K562 (cell line): ENCODE measurements at regions not wholly inside any gene's neighbourhood (a gene's known extent, or its start where the extent isn't known, plus 50 kb on each side); places are given as distances from the start of the nearest gene placed in this dataset.

Source experiments
- CTCF ChIP-seq, 3 experiments: IDR thresholded peaks in 2 of 3; conservative IDR thresholded peaks in 1 of 3; 2 replicates each; pipeline ENCODE4 v1.5.1; 2011 to 2012; ENCODE audit warnings: low read length in 3 of 3, mild to moderate bottlenecking in 3 of 3, control low read depth in 2 of 3, improper control_type of control experiment in 1 of 3, inconsistent platforms in 1 of 3, low read depth in 1 of 3, mixed read lengths in 1 of 3, moderate library complexity in 1 of 3; ENCODE audit not compliant: insufficient read depth in 2 of 3
- CTCFL ChIP-seq: IDR thresholded peaks from 2 replicates; pipeline ENCODE4 v1.6.1; 2011; ENCODE audit warnings: borderline replicate concordance, low read depth, mild to moderate bottlenecking, moderate library complexity, low read length; ENCODE audit not compliant: insufficient read depth, poor library complexity, severe bottlenecking
- FOXA1 ChIP-seq: fragments of 450-650 bp; IDR thresholded peaks from 2 replicates; pipeline ENCODE4 v1.6.1; 2016; ENCODE audit warnings: mild to moderate bottlenecking, borderline replicate concordance
- FOXJ3 ChIP-seq: sonication (generic); formaldehyde crosslinking; IDR thresholded peaks from 2 replicates; pipeline ENCODE4 v1.4.0; 2020; ENCODE audit warnings: mild to moderate bottlenecking, missing genetic modification reagents
- FOXK1 ChIP-seq: sonication (generic); formaldehyde crosslinking; IDR thresholded peaks from 2 replicates; pipeline ENCODE4 v1.8.0; 2022; ENCODE audit warnings: missing genetic modification reagents, mild to moderate bottlenecking, borderline replicate concordance
- HMGXB4 ChIP-seq: sonication (generic); formaldehyde crosslinking; IDR thresholded peaks from 2 replicates; pipeline ENCODE4 v1.8.1; 2023; ENCODE audit warnings: mild to moderate bottlenecking, missing genetic modification reagents
- MAFK ChIP-seq: IDR thresholded peaks from 2 replicates; pipeline ENCODE4 v1.6.1; 2011; ENCODE audit warnings: low read length, improper control_type of control experiment
- POLR2A ChIP-seq: fragments of 450-650 bp; conservative IDR thresholded peaks from 2 replicates; pipeline ENCODE4 v1.6.1; 2016
- SMC3 ChIP-seq: conservative IDR thresholded peaks from 2 replicates; pipeline ENCODE4 v1.6.1; 2011; ENCODE audit warnings: low read depth, low read length, improper control_type of control experiment; ENCODE audit not compliant: insufficient read depth
- TSHZ1 ChIP-seq: fragments of 250-450 bp; sonication (Bioruptor Pico); IDR thresholded peaks from 2 replicates; pipeline ENCODE4 v1.4.0; 2020; ENCODE audit warnings: mild to moderate bottlenecking, moderate library complexity
- ZFP30 ChIP-seq: fragments of 250-450 bp; sonication (Bioruptor Pico); IDR thresholded peaks from 2 replicates; pipeline ENCODE4 v1.8.0; 2022; ENCODE audit warnings: moderate library complexity, mild to moderate bottlenecking, inconsistent platforms, borderline replicate concordance
- ZNF274 ChIP-seq: IDR thresholded peaks from 2 replicates; pipeline ENCODE4 v1.6.1; 2011; ENCODE audit warnings: low read depth, mild to moderate bottlenecking, low read length, moderate library complexity, borderline replicate concordance
- TF ChIP-seq, protein P1 (sequence below): fragments of 450-650 bp; IDR thresholded peaks from 2 replicates; pipeline ENCODE4 v1.6.1; 2014; ENCODE audit warnings: low read depth, mild to moderate bottlenecking, moderate library complexity, borderline replicate concordance
- TF ChIP-seq, protein P2 (sequence below), 2 experiments: fragments of 450-650 bp in 1 of 2; sonication (generic) in 1 of 2; formaldehyde crosslinking in 1 of 2; IDR thresholded peaks in 1 of 2; conservative IDR thresholded peaks in 1 of 2; 2 replicates each; pipeline versions ENCODE4 v1.6.1 to v1.8.1; 2016 to 2023; ENCODE audit warnings: mild to moderate bottlenecking in 2 of 2, moderate library complexity in 2 of 2, inconsistent platforms in 1 of 2, missing genetic modification reagents in 1 of 2

DNA sequence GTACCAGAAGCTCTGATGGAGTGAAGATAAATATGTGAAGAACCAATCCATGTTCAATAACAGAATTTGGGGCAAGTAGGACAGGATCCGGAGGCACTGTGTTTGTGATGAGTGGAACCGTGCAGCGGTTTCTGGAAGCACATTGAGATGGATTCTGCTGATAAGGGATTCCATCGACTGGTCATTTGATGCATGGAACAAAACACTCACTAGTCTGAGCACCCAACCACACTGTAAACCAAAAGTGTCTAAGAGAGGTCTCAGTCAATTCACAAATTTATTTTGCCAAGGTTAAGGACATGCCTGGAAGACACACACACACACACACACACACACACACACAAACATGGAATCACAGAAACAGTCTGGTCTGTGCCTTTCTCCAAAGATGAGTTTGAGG lies 459.5 kb downstream of the FBXO15 start:
- TF ChIP-seq CTCF (IDR thresholded peaks at IDR 0.05 in 2 of 3, conservative IDR thresholded peaks at IDR 0.05 in 1 of 3; ENCODE audit: insufficient read depth in 2 of 3, low read depth in 1 of 3, low read length in 3 of 3) (no peak), FOXJ3 (CRISPR knock-in tag) (no peak), TSHZ1 (CRISPR knock-in tag) (no peak), HMGXB4 (CRISPR knock-in tag) (no peak), ZFP30 (CRISPR knock-in tag) (no peak), CTCFL (no peak), SMC3 (no peak), MAFK (no peak), FOXK1 (CRISPR knock-in tag) (no peak), FOXA1 (no peak), POLR2A (no peak), ZNF274 (no peak)
- TF ChIP-seq, protein P1, sequence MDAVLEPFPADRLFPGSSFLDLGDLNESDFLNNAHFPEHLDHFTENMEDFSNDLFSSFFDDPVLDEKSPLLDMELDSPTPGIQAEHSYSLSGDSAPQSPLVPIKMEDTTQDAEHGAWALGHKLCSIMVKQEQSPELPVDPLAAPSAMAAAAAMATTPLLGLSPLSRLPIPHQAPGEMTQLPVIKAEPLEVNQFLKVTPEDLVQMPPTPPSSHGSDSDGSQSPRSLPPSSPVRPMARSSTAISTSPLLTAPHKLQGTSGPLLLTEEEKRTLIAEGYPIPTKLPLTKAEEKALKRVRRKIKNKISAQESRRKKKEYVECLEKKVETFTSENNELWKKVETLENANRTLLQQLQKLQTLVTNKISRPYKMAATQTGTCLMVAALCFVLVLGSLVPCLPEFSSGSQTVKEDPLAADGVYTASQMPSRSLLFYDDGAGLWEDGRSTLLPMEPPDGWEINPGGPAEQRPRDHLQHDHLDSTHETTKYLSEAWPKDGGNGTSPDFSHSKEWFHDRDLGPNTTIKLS, result no peak
- TF ChIP-seq, protein P2, sequence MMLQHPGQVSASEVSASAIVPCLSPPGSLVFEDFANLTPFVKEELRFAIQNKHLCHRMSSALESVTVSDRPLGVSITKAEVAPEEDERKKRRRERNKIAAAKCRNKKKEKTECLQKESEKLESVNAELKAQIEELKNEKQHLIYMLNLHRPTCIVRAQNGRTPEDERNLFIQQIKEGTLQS (IDR thresholded peaks at IDR 0.05), result no peak
- TF ChIP-seq, protein P2 (CRISPR knock-in tag; conservative IDR thresholded peaks at IDR 0.05), result no peak
